Mesendoderm (in vitro differentiated cells): ENCODE measurements at regions not wholly inside any gene's neighbourhood (a gene's known extent, or its start where the extent isn't known, plus 50 kb on each side); places are given as distances from the start of the nearest gene placed in this dataset.

Experiments
- DNase-seq: peaks from one replicate; pipeline ENCODE4 v3.0.0; 2013
- H2AK5ac ChIP-seq: 2 replicates; pipeline ENCODE4 v1.6.1; 2013; ENCODE audit warnings: low read length, inconsistent platforms
- H2BK120ac ChIP-seq: 2 replicates; pipeline ENCODE4 v1.6.1; 2013; ENCODE audit warnings: low read depth, mild to moderate bottlenecking, low read length, moderate library complexity, mixed read lengths
- H2BK15ac ChIP-seq: replicated peaks from 2 replicates; pipeline ENCODE4 v1.6.1; 2013; ENCODE audit warnings: low read depth, mild to moderate bottlenecking, moderate library complexity
- H2BK5ac ChIP-seq: 2 replicates; pipeline ENCODE4 v1.6.1; 2013; ENCODE audit warnings: low read length, inconsistent platforms
- H3K18ac ChIP-seq: 2 replicates; pipeline ENCODE4 v1.6.1; 2013; ENCODE audit warnings: mild to moderate bottlenecking, low read length, mixed read lengths
- H3K23ac ChIP-seq: one replicate; pipeline ENCODE4 v1.6.1; 2013; ENCODE audit warnings: low read length
- H3K27ac ChIP-seq: 2 replicates; pipeline ENCODE4 v1.5.1; 2013; ENCODE audit warnings: low read depth, mild to moderate bottlenecking, inconsistent platforms, low read length, moderate library complexity
- H3K27me3 ChIP-seq: 2 replicates; pipeline ENCODE4 v1.6.1; 2013; ENCODE audit warnings: low read length, control low read depth, mild to moderate bottlenecking, inconsistent platforms; ENCODE audit not compliant: insufficient read depth, poor library complexity
- H3K36me3 ChIP-seq: 2 replicates; pipeline ENCODE4 v1.6.1; 2013; ENCODE audit warnings: low read length, inconsistent platforms; ENCODE audit not compliant: control insufficient read depth, insufficient read depth
- H3K4ac ChIP-seq: one replicate; pipeline ENCODE4 v1.6.1; 2013; ENCODE audit warnings: low read depth, mild to moderate bottlenecking, low read length, moderate library complexity
- H3K4me1 ChIP-seq: 2 replicates; pipeline ENCODE4 v1.6.1; 2013; ENCODE audit warnings: low read depth, low read length, inconsistent platforms; ENCODE audit not compliant: control insufficient read depth
- H3K4me2 ChIP-seq: 2 replicates; pipeline ENCODE4 v1.6.1; 2013; ENCODE audit warnings: low read length
- H3K4me3 ChIP-seq: 2 replicates; pipeline ENCODE4 v1.5.1; 2013; ENCODE audit warnings: mild to moderate bottlenecking, low read length
- H3K56ac ChIP-seq: one replicate; pipeline ENCODE4 v1.6.1; 2013; ENCODE audit warnings: low read length
- H3K79me1 ChIP-seq: 2 replicates; pipeline ENCODE4 v1.6.1; 2013; ENCODE audit warnings: low read length, inconsistent platforms
- H3K79me2 ChIP-seq: 2 replicates; pipeline ENCODE4 v1.6.1; 2013; ENCODE audit warnings: mild to moderate bottlenecking, low read length; ENCODE audit not compliant: control insufficient read depth, insufficient read depth
- H3K9ac ChIP-seq: 2 replicates; pipeline ENCODE4 v1.6.1; 2013; ENCODE audit warnings: low read length, inconsistent platforms
- H4K5ac ChIP-seq: one replicate; pipeline ENCODE4 v1.6.1; 2013; ENCODE audit warnings: low read length
- H4K8ac ChIP-seq: one replicate; pipeline ENCODE4 v1.6.1; 2013; ENCODE audit warnings: low read depth, mild to moderate bottlenecking, control low read depth, low read length, moderate library complexity
- WGBS: extraction: QIAGEN DNeasy Blood & Tissue Kit; methylation state at CpG from one replicate; pipeline ENCODE4 v1.1.7; 2013; ENCODE audit warnings: low lambda C conversion rate, missing lambda C conversion rate; ENCODE audit not compliant: insufficient coverage; ENCODE audit errors: extremely low coverage; 5-methylcytosine and 5-hydroxymethylcytosine counted together

DNA sequence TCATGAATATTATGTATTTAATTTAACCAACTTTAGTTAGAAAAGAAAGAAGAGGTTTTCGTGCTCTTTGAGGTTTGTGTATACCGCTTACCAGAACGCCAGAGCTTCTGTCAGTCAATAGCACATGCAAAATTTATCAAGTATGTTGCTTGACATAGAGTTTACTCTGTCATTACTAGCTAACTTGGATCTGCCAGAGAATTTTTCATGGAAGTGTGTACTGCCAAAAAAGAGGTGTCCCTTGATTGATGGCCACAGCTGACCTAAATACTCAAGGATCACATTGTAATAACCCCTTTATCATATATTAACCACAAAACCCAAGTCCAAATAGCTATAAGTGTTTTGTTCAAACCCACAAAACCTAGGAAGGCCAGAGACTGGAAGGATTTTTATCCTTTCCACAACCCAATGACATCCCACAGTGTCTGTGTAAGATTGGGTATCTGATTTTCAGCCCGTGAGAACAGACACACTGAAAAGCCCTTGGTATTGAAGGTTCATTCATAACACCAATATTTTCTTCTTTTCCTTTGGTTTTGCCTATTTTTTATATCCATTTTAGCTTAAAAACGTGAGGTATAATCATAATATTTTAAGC lies 194.0 kb upstream of the EYA4 start:
- whole genome bisulfite sequencing: no CpG with 5 or more reads among the region's 5 CpGs
- no peak overlapping the region for H3K27ac ChIP-seq
- no peak overlapping the region for H2BK15ac ChIP-seq

GRCh38 chr6:133047706-133048105 lies 193.5 kb upstream of the EYA4 start:
- Histone ChIP-seq H3K79me2 (no peaks in the 10 kb centered on the region), H3K4me3 (no peak overlapping the region), H3K4me2 (no peak overlapping the region), H3K4me1 (no peaks in the 10 kb centered on the region), H3K9ac (no peak overlapping the region), H3K27me3 (no peaks in the 10 kb centered on the region), H2BK15ac (no peak overlapping the region), H4K8ac (no peak overlapping the region), H3K4ac (no peak overlapping the region), H2BK120ac (no peak overlapping the region), H3K18ac (no peak overlapping the region), H3K36me3 (no peaks in the 10 kb centered on the region), H4K5ac (no peak overlapping the region), H2BK5ac (no peak overlapping the region), H3K27ac (no peak overlapping the region), H3K56ac (no peak overlapping the region), H3K79me1 (no peaks in the 10 kb centered on the region), H2AK5ac (no peak overlapping the region), H3K23ac (no peak overlapping the region)
- no peak for DNase-seq
- no CpG with 5 or more reads among the region's 1 CpG for WGBS

More for the DNA sequence above, 194.0 kb upstream of the EYA4 start:
- Histone ChIP-seq H3K27me3 (no peaks in the 10 kb centered on the region), H3K4me1 (no peaks in the 10 kb centered on the region), H2AK5ac (no peak overlapping the region), H3K79me1 (no peaks in the 10 kb centered on the region), H4K8ac (no peak overlapping the region), H3K4me3 (no peak overlapping the region), H3K9ac (no peak overlapping the region), H3K23ac (no peak overlapping the region), H2BK120ac (no peak overlapping the region), H3K79me2 (no peaks in the 10 kb centered on the region), H2BK5ac (no peak overlapping the region), H3K4ac (no peak overlapping the region), H3K4me2 (no peak overlapping the region), H3K56ac (no peak overlapping the region), H3K18ac (no peak overlapping the region), H4K5ac (no peak overlapping the region), H3K36me3 (no peaks in the 10 kb centered on the region)
- no peak for DNase-seq

- Histone ChIP-seq H3K4me1 (no peaks in the 10 kb centered on the region), H4K5ac (no peak overlapping the region), H3K79me1 (no peaks in the 10 kb centered on the region), H3K27me3 (no peaks in the 10 kb centered on the region), H2BK5ac (no peak overlapping the region), H3K4me3 (no peak overlapping the region), H3K79me2 (no peaks in the 10 kb centered on the region), H3K18ac (no peak overlapping the region), H3K36me3 (no peaks in the 10 kb centered on the region), H3K27ac (no peak overlapping the region), H2BK120ac (no peak overlapping the region), H3K56ac (no peak overlapping the region), H3K9ac (no peak overlapping the region), H2AK5ac (no peak overlapping the region), H4K8ac (no peak overlapping the region), H3K4ac (no peak overlapping the region), H3K4me2 (no peak overlapping the region), H2BK15ac (no peak overlapping the region), H3K23ac (no peak overlapping the region)
- DNase-seq: no peak
- no CpG with 5 or more reads among the region's 6 CpGs for WGBS
Measured at GRCh38 chr6:133051240-133051639, 189.9 kb upstream of the EYA4 start.

GRCh38 chr6:133052465-133052864 lies 188.7 kb upstream of the EYA4 start:
- H3K4ac ChIP-seq: no peak overlapping the region
- WGBS: no CpG with 5 or more reads among the region's 2 CpGs
- H3K4me1 ChIP-seq: no peaks in the 10 kb centered on the region
- H2AK5ac ChIP-seq: no peak overlapping the region
- H3K4me2 ChIP-seq: no peak overlapping the region
- H3K18ac ChIP-seq: no peak overlapping the region
- H2BK120ac ChIP-seq: no peak overlapping the region
- no peak overlapping the region for H2BK5ac ChIP-seq
- no peaks in the 10 kb centered on the region for H3K27me3 ChIP-seq
- no peak overlapping the region for H4K8ac ChIP-seq
- H2BK15ac ChIP-seq: no peak overlapping the region
- H3K56ac ChIP-seq: no peak overlapping the region
- H3K36me3 ChIP-seq: no peaks in the 10 kb centered on the region
- no peak overlapping the region for H3K23ac ChIP-seq
- DNase-seq: no peak
- H4K5ac ChIP-seq: no peak overlapping the region
- no peak overlapping the region for H3K9ac ChIP-seq
- H3K4me3 ChIP-seq: no peak overlapping the region
- no peaks in the 10 kb centered on the region for H3K79me2 ChIP-seq
- H3K79me1 ChIP-seq: no peaks in the 10 kb centered on the region
- no peak overlapping the region for H3K27ac ChIP-seq

DNA sequence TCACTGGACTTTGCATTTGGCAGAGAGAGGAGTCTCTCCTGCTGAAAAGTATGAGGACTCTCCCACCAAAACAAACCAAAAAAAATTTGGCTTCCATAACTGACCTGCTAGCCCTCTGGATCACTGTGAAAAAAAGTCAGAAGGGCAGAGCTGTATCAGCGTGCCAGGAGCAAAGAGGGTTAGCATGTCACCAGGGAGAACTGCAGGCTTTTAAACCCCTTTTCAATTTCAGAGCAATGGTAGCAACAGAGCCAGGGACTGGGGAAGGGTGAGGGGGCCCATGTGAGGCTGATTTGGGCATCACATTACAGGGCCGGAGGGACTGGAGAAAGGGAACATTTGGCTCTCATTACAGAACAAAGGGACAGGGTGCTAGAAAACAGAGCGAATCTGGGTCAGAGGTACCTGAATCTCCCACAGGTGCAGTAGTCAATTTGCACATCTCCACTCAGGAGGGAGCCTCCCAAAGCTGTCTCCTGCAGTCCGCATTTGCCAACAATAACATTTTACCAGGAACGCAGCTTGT lies 185.7 kb upstream of the EYA4 start:
- Histone ChIP-seq H3K79me2 (no peaks in the 10 kb centered on the region), H3K4me1 (no peaks in the 10 kb centered on the region), H4K8ac (no peak overlapping the region), H4K5ac (no peak overlapping the region), H3K79me1 (no peaks in the 10 kb centered on the region), H3K36me3 (no peaks in the 10 kb centered on the region), H2AK5ac (no peak overlapping the region), H3K23ac (no peak overlapping the region), H3K4me2 (no peak overlapping the region), H2BK15ac (no peak overlapping the region), H3K4me3 (no peak overlapping the region), H3K27ac (no peak overlapping the region), H2BK120ac (no peak overlapping the region), H2BK5ac (no peak overlapping the region), H3K27me3 (no peaks in the 10 kb centered on the region), H3K4ac (no peak overlapping the region), H3K56ac (no peak overlapping the region), H3K18ac (no peak overlapping the region), H3K9ac (no peak overlapping the region)
- WGBS: no CpG with 5 or more reads among the region's 5 CpGs
- peak; percentile 3 for DNase-seq

GRCh38 chr6:133057352-133057751 lies 183.8 kb upstream of the EYA4 start:
- Histone ChIP-seq H4K5ac (no peak overlapping the region), H3K18ac (no peak overlapping the region), H3K27me3 (no peaks in the 10 kb centered on the region), H3K4me1 (no peaks in the 10 kb centered on the region), H3K56ac (no peak overlapping the region), H3K23ac (no peak overlapping the region), H2BK15ac (no peak overlapping the region), H2BK120ac (no peak overlapping the region), H3K36me3 (no peaks in the 10 kb centered on the region), H3K9ac (no peak overlapping the region), H3K4me3 (no peak overlapping the region), H2AK5ac (no peak overlapping the region), H3K79me2 (no peaks in the 10 kb centered on the region), H2BK5ac (no peak overlapping the region), H3K4me2 (no peak overlapping the region), H3K27ac (no peak overlapping the region), H4K8ac (no peak overlapping the region), H3K79me1 (no peaks in the 10 kb centered on the region), H3K4ac (no peak overlapping the region)
- DNase-seq: no peak
- no CpG with 5 or more reads among the region's 2 CpGs for WGBS
